GM12878 (cell line): ENCODE measurements at regions not wholly inside any gene's neighbourhood (a gene's known extent, or its start where the extent isn't known, plus 50 kb on each side); places are given as distances from the start of the nearest gene placed in this dataset.
A peak's percentile ranks its signal among the peaks of the same experiment; 100 is the strongest.

Source experiments
- ATAC-seq: fragments of 200-7000 bp; cut with Tn5 transposase; 3 replicates; pipeline ENCODE4 v1.9.1; 2020; ENCODE audit warnings: mild to moderate bottlenecking, moderate library complexity
- BruUV-seq: library from RNA; stranded (reverse); fragments of 400-500 nt; replicated peaks from 2 replicates; lab custom pipeline; 2021; lab: Mats Ljungman, UMichigan
- CTCF ChIA-PET: fragments of 300-600 bp; sonication (Branson Sonifier 250); formaldehyde crosslinking; extraction: SDS; loops from one replicate; lab custom pipeline; 2021; ENCODE audit warnings: inconsistent platforms; lab: Yijun Ruan, JAX
- POLR2A ChIA-PET: fragments of 350-600 bp; formaldehyde crosslinking; extraction: SDS; loops from one replicate; lab custom pipeline; 2021; ENCODE audit warnings: inconsistent platforms; lab: Charles Lee
- RAD21 ChIA-PET: fragments of 300-600 bp; sonication (Branson Sonifier 250); formaldehyde crosslinking; loops from one replicate; lab custom pipeline; 2023; ENCODE audit warnings: antibody characterized with exemption; ENCODE audit not compliant: unreplicated experiment; lab: Charles Lee
- SMC1A ChIA-PET: fragments of 300-600 bp; sonication (Branson Sonifier 250); formaldehyde crosslinking; loops from one replicate; lab custom pipeline; 2023; ENCODE audit not compliant: unreplicated experiment, uncharacterized antibody; lab: Charles Lee
- DNase-seq: peaks from one replicate; pipeline ENCODE4 v3.0.0-alpha.2; 2011; ENCODE audit warnings: low read depth, low spot score
- FAIRE-seq: peaks from 3 replicates; lab custom pipeline; 2011; peaks lifted over from hg19 to GRCh38; lab: Jason Lieb, UNC
- H2AFZ ChIP-seq: 2 replicates; pipeline ENCODE4 v1.6.0; 2011; ENCODE audit warnings: low read depth, low read length, control low read depth; ENCODE audit not compliant: control insufficient read depth
- H3K27ac ChIP-seq: 2 replicates; pipeline ENCODE4 v1.5.1; 2011; ENCODE audit warnings: control low read depth; ENCODE audit not compliant: control insufficient read depth, insufficient read depth
- H3K27me3 ChIP-seq, 2 experiments: replicated peaks in 1 of 2; 2 replicates each; pipeline versions ENCODE4 v1.6.0 to v1.6.1; 2011; ENCODE audit warnings: low read length in 1 of 2; ENCODE audit not compliant: control insufficient read depth in 2 of 2, insufficient read depth in 2 of 2
- H3K36me3 ChIP-seq, 2 experiments: 2 replicates each; pipeline ENCODE4 v1.5.1; 2011; ENCODE audit warnings: low read length in 1 of 2; ENCODE audit not compliant: control insufficient read depth in 2 of 2, insufficient read depth in 2 of 2
- H3K4me1 ChIP-seq: 2 replicates; pipeline ENCODE4 v1.6.1; 2011; ENCODE audit warnings: mild to moderate bottlenecking, low read length, moderate library complexity, mixed read lengths; ENCODE audit not compliant: control insufficient read depth, insufficient read depth
- H3K4me2 ChIP-seq: 2 replicates; pipeline ENCODE4 v1.6.0; 2011; ENCODE audit warnings: control low read depth; ENCODE audit not compliant: control insufficient read depth, insufficient read depth
- H3K4me3 ChIP-seq: fragments of 200-600 bp; sonication (generic); 2 replicates; pipeline ENCODE4 v1.5.1; 2016
- H3K79me2 ChIP-seq: 2 replicates; pipeline ENCODE4 v1.6.0; 2011; ENCODE audit warnings: low read length; ENCODE audit not compliant: control insufficient read depth, insufficient read depth
- H3K9ac ChIP-seq: 2 replicates; pipeline ENCODE4 v1.8.0; 2011; ENCODE audit warnings: low read length, control low read depth, mixed read lengths; ENCODE audit not compliant: control insufficient read depth, insufficient read depth
- H3K9me3 ChIP-seq: replicated peaks from 3 replicates; pipeline ENCODE4 v1.5.1; 2011; ENCODE audit warnings: mild to moderate bottlenecking, low read length; ENCODE audit not compliant: control insufficient read depth, insufficient read depth
- H4K20me1 ChIP-seq: 2 replicates; pipeline ENCODE4 v1.6.0; 2011; ENCODE audit not compliant: control insufficient read depth, insufficient read depth
- BACH1 ChIP-seq: fragments of 450-650 bp; IDR thresholded peaks from 2 replicates; pipeline ENCODE4 v1.6.1; 2017; ENCODE audit warnings: mild to moderate bottlenecking, borderline replicate concordance
- ZZZ3 ChIP-seq: IDR thresholded peaks from 2 replicates; pipeline ENCODE4 v1.6.1; 2011; ENCODE audit warnings: low read depth; ENCODE audit not compliant: control insufficient read depth, insufficient read length
- WGBS: methylation state at CpG from one replicate; pipeline ENCODE4 v1.1.6; 2016; ENCODE audit warnings: low lambda C conversion rate; ENCODE audit not compliant: insufficient replicate concordance, insufficient coverage; ENCODE audit errors: missing lambda C conversion rate; 5-methylcytosine and 5-hydroxymethylcytosine counted together
- in situ Hi-C: fragments of 300-500 bp; cut with MboI; formaldehyde crosslinking; loops from 9 replicates; pipeline ENCODE4 v1.14.3; 2018; ENCODE audit warnings: mixed read lengths
- intact Hi-C: fragments of 100-400 bp; cut with micrococcal nuclease; formaldehyde crosslinking; loops from one replicate; pipeline ENCODE4 v1.14.2; 2022; ENCODE audit not compliant: unreplicated experiment
- TF ChIP-seq, protein P1 (sequence below): IDR thresholded peaks from 2 replicates; pipeline ENCODE4 v1.6.1; 2012; ENCODE audit warnings: low read depth, low read length, improper control_type of control experiment
- TF ChIP-seq, protein P2 (sequence below): IDR thresholded peaks from 2 replicates; pipeline ENCODE4 v1.6.1; 2012; ENCODE audit warnings: mild to moderate bottlenecking, low read depth, low read length

DNA sequence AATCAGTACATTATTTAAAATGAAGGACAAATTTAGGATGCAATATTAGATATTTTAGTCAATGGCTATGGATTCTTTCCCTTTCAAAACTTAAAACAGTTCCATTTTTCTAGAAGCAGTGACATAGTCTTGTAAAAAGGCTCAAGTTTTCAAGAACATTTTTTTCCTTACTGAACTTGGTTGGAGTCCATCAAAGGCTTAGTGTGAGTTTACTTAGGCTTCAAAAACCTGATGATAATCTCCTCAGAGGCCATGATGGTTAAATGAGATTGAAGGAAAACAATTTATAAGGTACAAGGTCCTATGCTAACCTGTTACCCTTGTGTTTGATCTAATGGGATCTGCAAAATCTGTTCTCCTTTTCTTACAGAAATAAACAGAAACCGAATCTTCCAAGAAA, 531.8 kb downstream of the UTRN start:
- TF ChIP-seq ZZZ3, result no peak
- TF ChIP-seq, protein P1, sequence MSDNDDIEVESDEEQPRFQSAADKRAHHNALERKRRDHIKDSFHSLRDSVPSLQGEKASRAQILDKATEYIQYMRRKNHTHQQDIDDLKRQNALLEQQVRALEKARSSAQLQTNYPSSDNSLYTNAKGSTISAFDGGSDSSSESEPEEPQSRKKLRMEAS, result no peak
- TF ChIP-seq BACH1, result no peak
- TF ChIP-seq, protein P2, sequence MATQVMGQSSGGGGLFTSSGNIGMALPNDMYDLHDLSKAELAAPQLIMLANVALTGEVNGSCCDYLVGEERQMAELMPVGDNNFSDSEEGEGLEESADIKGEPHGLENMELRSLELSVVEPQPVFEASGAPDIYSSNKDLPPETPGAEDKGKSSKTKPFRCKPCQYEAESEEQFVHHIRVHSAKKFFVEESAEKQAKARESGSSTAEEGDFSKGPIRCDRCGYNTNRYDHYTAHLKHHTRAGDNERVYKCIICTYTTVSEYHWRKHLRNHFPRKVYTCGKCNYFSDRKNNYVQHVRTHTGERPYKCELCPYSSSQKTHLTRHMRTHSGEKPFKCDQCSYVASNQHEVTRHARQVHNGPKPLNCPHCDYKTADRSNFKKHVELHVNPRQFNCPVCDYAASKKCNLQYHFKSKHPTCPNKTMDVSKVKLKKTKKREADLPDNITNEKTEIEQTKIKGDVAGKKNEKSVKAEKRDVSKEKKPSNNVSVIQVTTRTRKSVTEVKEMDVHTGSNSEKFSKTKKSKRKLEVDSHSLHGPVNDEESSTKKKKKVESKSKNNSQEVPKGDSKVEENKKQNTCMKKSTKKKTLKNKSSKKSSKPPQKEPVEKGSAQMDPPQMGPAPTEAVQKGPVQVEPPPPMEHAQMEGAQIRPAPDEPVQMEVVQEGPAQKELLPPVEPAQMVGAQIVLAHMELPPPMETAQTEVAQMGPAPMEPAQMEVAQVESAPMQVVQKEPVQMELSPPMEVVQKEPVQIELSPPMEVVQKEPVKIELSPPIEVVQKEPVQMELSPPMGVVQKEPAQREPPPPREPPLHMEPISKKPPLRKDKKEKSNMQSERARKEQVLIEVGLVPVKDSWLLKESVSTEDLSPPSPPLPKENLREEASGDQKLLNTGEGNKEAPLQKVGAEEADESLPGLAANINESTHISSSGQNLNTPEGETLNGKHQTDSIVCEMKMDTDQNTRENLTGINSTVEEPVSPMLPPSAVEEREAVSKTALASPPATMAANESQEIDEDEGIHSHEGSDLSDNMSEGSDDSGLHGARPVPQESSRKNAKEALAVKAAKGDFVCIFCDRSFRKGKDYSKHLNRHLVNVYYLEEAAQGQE, result no peak
- Histone ChIP-seq H3K4me3 (no peak overlapping the region), H3K27ac (no peak overlapping the region), H3K36me3 (no peaks in the 10 kb centered on the region), H3K27me3 (no peaks in the 10 kb centered on the region), H3K4me1 (no peaks in the 10 kb centered on the region), H4K20me1 (no peaks in the 10 kb centered on the region), H3K9me3 (no peaks in the 10 kb centered on the region), H3K9ac (no peak overlapping the region), H3K79me2 (no peaks in the 10 kb centered on the region), H2AFZ (no peak overlapping the region), H3K4me2 (no peak overlapping the region)
- intact Hi-C loops (no loop called here), in situ Hi-C loops (no loop called here)
- POLR2A ChIA-PET, result no interaction called here
- BruUV-seq, result no TSS peak
- SMC1A ChIA-PET, result interaction anchor here (0.9 to 1.3 kb wide), 2 partner anchors 9 to 38 kb away, joined by 3 to 4 read pairs; no protein-coding TSS in a partner anchor
- CTCF ChIA-PET, result no interaction called here
- ATAC-seq, result no peak
- 100% methylated on average over 1 of the region's 1 CpG for WGBS
- RAD21 ChIA-PET, result no interaction called here
- DNase-seq, result no peak
- peak; percentile 52 for FAIRE-seq
